Urinary bladder (tissue), 3 donors: ENCODE measurements at regions not wholly inside any gene's neighbourhood (a gene's known extent, or its start where the extent isn't known, plus 50 kb on each side); places are given as distances from the start of the nearest gene placed in this dataset.

Source experiments
- DNase-seq: peaks from one replicate; pipeline ENCODE4 v3.0.0-alpha.2; 2015; ENCODE audit errors: extremely low spot score
- H3K27ac ChIP-seq: one replicate; pipeline ENCODE4 v1.5.1; 2013; ENCODE audit warnings: low read depth, mild to moderate bottlenecking, moderate library complexity
- H3K36me3 ChIP-seq: one replicate; pipeline ENCODE4 v1.6.1; 2013; ENCODE audit warnings: mild to moderate bottlenecking, moderate library complexity; ENCODE audit not compliant: insufficient read depth
- H3K4me1 ChIP-seq: one replicate; pipeline ENCODE4 v1.6.1; 2013; ENCODE audit warnings: mild to moderate bottlenecking, moderate library complexity; ENCODE audit not compliant: insufficient read depth
- H3K4me3 ChIP-seq: one replicate; pipeline ENCODE4 v1.5.1; 2013; ENCODE audit warnings: low read depth, low read length
- WGBS: extraction: QIAGEN DNeasy Blood & Tissue Kit; methylation state at CpG from one replicate; pipeline ENCODE4 v1.1.7; 2013; 5-methylcytosine and 5-hydroxymethylcytosine counted together
- donor health status: healthy with polysubstance abuse.
- donor health status: healthy.

- no peak overlapping the region for H3K27ac ChIP-seq
- no peaks in the 10 kb centered on the region for H3K4me1 ChIP-seq
- DNase-seq, result no peak
- H3K4me3 ChIP-seq, result no peak overlapping the region
- H3K36me3 ChIP-seq, result no peaks in the 10 kb centered on the region
- 95% methylated on average over 2 of the region's 2 CpGs for WGBS
These were observed 170.4 kb upstream of the TET2 start for GRCh38 chr4:104976262-104976661.

- H3K27ac ChIP-seq, result no peak overlapping the region
- H3K36me3 ChIP-seq, result no peaks in the 10 kb centered on the region
- WGBS, result 95% methylated on average over 4 of the region's 4 CpGs
- no peak for DNase-seq
- H3K4me1 ChIP-seq, result no peaks in the 10 kb centered on the region
- H3K4me3 ChIP-seq, result no peak overlapping the region
These were observed 167.5 kb upstream of the TET2 start for GRCh38 chr4:104979083-104979760.

GRCh38 chr4:104983615-104984179 lies 163.0 kb upstream of the TET2 start:
- DNase-seq, result no peak
- Histone ChIP-seq H3K4me1 (no peaks in the 10 kb centered on the region), H3K4me3 (no peak overlapping the region), H3K36me3 (no peaks in the 10 kb centered on the region), H3K27ac (no peak overlapping the region)
- 44% methylated on average over 1 of the region's 1 CpG for WGBS

- no peaks in the 10 kb centered on the region for H3K36me3 ChIP-seq
- no peaks in the 10 kb centered on the region for H3K4me1 ChIP-seq
- H3K27ac ChIP-seq, result no peak overlapping the region
- no peak for DNase-seq
- no peak overlapping the region for H3K4me3 ChIP-seq
- whole genome bisulfite sequencing, result 68% methylated on average over 5 of the region's 5 CpGs
These were observed 160.4 kb upstream of the TET2 start for GRCh38 chr4:104986306-104986705.

- Histone ChIP-seq H3K27ac (no peak overlapping the region), H3K4me1 (no peaks in the 10 kb centered on the region), H3K36me3 (no peaks in the 10 kb centered on the region), H3K4me3 (no peak overlapping the region)
- DNase-seq, result no peak
- WGBS, result 61% methylated on average over 4 of the region's 4 CpGs
These were observed 157.3 kb upstream of the TET2 start for GRCh38 chr4:104989371-104989770.

GRCh38 chr4:105002278-105002677 lies 144.4 kb upstream of the TET2 start:
- DNase-seq, result no peak
- no peak overlapping the region for H3K4me3 ChIP-seq
- H3K36me3 ChIP-seq, result no peaks in the 10 kb centered on the region
- 96% methylated on average over 6 of the region's 6 CpGs for WGBS
- H3K27ac ChIP-seq, result no peak overlapping the region
- H3K4me1 ChIP-seq, result no peaks in the 10 kb centered on the region

GRCh38 chr4:105014234-105014633 lies 132.4 kb upstream of the TET2 start:
- Histone ChIP-seq H3K27ac (no peak overlapping the region), H3K4me1 (no peaks in the 10 kb centered on the region), H3K36me3 (no peaks in the 10 kb centered on the region), H3K4me3 (no peak overlapping the region)
- no peak for DNase-seq

- H3K4me3 ChIP-seq, result no peak overlapping the region
- H3K4me1 ChIP-seq, result no peaks in the 10 kb centered on the region
- no peak overlapping the region for H3K27ac ChIP-seq
- WGBS, result 77% methylated on average over 4 of the region's 4 CpGs
- DNase-seq, result no peak
- H3K36me3 ChIP-seq, result no peaks in the 10 kb centered on the region
These were observed 132.0 kb upstream of the TET2 start for GRCh38 chr4:105014635-105015034.

- no peak for DNase-seq
- Histone ChIP-seq H3K4me3 (no peak overlapping the region), H3K36me3 (no peaks in the 10 kb centered on the region), H3K4me1 (no peaks in the 10 kb centered on the region), H3K27ac (no peak overlapping the region)
- WGBS, result 67% methylated on average over 3 of the region's 3 CpGs
These were observed 130.9 kb upstream of the TET2 start for GRCh38 chr4:105015750-105016149.

GRCh38 chr4:105022811-105023667 lies 123.6 kb upstream of the TET2 start:
- Histone ChIP-seq H3K4me3 (no peak overlapping the region), H3K36me3 (no peaks in the 10 kb centered on the region), H3K4me1 (no peaks in the 10 kb centered on the region), H3K27ac (no peak overlapping the region)
- no peak for DNase-seq
- 59% methylated on average over 6 of the region's 6 CpGs for WGBS

GRCh38 chr4:105023668-105024055 lies 123.0 kb upstream of the TET2 start:
- Histone ChIP-seq H3K27ac (no peak overlapping the region), H3K4me3 (no peak overlapping the region), H3K36me3 (no peaks in the 10 kb centered on the region), H3K4me1 (no peaks in the 10 kb centered on the region)
- no peak for DNase-seq

- Histone ChIP-seq H3K27ac (no peak overlapping the region), H3K4me3 (no peak overlapping the region), H3K4me1 (no peaks in the 10 kb centered on the region), H3K36me3 (no peaks in the 10 kb centered on the region)
- 94% methylated on average over 2 of the region's 2 CpGs for WGBS
- DNase-seq, result no peak
These were observed 121.2 kb upstream of the TET2 start for GRCh38 chr4:105025263-105026017.

- 77% methylated on average over 1 of the region's 1 CpG for WGBS
- H3K36me3 ChIP-seq, result no peaks in the 10 kb centered on the region
- no peak for DNase-seq
- no peak overlapping the region for H3K4me3 ChIP-seq
- H3K4me1 ChIP-seq, result no peaks in the 10 kb centered on the region
- H3K27ac ChIP-seq, result no peak overlapping the region
These were observed 109.7 kb upstream of the TET2 start for GRCh38 chr4:105036991-105037390.

- no peak for DNase-seq
- H3K27ac ChIP-seq, result no peak overlapping the region
- H3K4me1 ChIP-seq, result no peaks in the 10 kb centered on the region
- no peak overlapping the region for H3K4me3 ChIP-seq
- H3K36me3 ChIP-seq, result no peaks in the 10 kb centered on the region
These were observed 104.2 kb upstream of the TET2 start for GRCh38 chr4:105042451-105042850.
